ENCODE measurements at regions not wholly inside any gene's neighbourhood (a gene's known extent, or its start where the extent isn't known, plus 50 kb on each side); places are given as distances from the start of the nearest gene placed in this dataset.

DNA sequence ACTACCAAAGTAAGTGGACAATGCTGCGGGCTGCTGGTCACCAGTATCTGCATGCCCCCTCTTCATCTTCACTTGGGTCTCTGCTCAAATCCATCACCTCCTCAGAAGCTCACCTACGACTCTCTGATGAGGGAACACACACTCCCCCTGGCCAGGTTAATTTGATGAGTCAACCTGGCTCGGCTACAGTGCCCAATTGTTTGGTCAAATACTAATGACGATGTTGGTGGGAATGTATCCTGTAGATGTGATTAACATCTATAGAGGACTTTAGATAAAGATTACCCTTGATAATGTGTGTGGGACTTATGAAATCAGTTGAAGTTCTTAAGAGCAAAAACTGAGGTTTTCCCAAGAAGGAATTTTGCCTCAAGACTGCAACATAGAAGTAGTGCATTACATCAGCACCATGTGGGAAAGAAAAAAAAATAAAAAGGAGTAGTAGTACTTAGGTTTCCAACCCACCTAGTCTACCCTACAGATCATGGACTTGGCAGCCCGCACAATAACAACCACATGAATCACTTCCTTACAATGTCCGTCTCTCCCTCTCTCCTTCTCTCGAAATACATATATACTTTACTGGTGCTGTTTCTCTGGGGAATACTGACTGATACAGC is 467.3 kb downstream of the DNAH5 start:
- peak; percentile 15 for DNase-seq (ENCODE audit: low read depth)

DNA sequence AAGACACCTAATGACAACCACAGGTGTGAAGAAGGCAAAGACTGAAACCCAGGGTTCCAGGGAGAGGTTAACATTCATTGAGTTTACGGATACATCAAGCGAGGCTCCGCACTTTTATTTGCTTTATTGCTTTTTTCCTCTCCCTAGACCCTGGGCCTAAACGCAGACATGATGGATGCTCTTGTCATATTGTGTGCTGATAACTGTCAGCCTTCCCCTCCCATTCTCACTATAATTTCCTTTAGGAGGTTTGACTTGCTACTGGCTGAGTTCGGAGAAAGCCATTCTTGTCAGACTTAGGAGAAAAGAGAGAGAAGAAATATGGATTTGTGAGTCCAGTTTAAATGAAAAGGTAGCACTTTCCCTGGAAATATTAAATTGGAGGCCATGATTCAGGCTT is 471.6 kb downstream of the DNAH5 start:
- no peak for DNase-seq (ENCODE audit: low read depth)

DNA sequence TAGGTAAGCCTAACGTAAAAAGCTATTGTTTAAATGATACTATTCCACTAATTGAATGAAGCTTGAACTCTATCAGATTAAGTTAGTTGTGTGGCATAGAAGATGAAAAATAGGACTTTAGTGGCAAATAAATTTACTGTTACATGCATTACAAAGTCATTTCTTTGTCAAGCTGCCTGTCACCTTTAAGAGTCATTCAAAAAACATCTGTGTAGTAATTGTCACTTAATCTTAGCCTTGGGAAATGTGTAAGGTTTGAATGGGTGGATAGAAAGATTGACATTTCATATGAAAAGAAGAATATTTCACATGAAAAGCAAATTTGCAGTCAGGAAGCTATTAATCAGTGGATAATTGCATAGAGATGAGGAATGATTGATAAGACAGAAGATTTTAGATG is 473.5 kb downstream of the DNAH5 start:
- DNase-seq (ENCODE audit: low read depth), result no peak

DNA sequence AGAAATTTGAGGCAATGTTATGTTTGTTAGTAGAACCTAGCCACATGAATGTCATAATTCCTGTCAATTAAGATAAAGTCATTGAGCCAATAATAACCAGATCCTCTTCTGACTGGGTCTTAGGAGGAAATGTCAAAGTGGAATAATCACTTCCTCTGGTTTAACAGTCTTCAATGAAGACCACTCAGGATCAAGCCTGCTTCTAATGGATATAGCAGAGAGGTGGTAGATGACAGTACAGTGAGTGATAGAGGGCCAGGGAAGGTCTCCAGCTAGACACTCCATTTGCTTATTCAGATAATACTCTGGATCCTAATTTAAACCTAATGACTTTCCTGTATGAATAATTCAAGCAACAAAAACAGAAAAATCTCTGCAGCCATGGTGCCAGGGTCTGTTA is 474.2 kb downstream of the DNAH5 start:
- no peak for DNase-seq (ENCODE audit: low read depth)

DNA sequence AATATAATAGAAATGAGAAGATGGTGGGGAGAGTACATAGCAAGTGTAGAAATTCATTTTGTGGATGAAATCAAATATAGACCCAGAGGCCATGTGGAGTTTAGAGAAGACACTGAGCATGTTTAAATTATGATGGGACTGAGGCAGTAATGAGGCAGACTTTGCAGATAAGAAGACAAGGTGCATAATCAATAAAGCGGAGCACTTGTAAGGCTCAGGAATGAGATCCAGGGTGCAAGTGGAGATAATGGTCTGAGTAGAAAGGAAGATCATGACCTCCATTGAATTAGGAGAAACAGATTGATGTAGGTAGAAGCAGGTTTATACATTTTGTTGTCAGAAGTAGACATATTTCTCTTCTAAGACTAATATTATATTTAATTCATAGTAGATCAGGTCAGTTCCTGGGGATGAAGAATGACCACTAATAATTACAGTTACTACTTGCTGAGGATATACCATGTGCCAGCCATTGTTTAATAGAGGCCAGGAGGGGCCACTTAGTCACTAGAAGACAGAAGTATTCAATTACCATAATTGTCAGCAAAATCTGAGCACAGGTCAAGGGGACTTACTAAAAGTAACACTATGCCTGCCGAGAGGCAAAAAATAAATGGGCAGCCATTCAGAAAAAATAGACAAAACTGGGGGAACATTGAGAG is 479.8 kb downstream of the DNAH5 start:
- DNase-seq (ENCODE audit: low read depth), result no peak

DNA sequence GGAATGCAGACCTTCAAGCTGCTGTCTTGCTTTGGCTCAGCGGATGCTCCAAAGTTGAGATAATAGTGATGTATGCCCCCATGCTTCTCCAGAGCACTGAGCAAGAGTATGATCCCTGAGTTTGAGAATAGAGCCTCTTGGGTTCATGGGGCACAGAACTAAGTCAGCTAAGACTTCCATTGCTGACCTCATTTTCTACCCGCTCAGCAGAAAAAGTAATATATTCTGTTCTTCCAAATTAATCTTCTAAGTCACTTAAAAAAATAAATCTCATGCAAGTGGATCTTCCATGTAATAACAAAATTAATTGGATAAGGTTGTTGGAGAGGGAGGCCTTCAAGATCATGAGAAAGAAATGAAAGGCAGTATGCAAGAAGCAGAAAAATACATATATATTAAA is 483.9 kb downstream of the DNAH5 start:
- no peak for DNase-seq (ENCODE audit: low read depth)

DNA sequence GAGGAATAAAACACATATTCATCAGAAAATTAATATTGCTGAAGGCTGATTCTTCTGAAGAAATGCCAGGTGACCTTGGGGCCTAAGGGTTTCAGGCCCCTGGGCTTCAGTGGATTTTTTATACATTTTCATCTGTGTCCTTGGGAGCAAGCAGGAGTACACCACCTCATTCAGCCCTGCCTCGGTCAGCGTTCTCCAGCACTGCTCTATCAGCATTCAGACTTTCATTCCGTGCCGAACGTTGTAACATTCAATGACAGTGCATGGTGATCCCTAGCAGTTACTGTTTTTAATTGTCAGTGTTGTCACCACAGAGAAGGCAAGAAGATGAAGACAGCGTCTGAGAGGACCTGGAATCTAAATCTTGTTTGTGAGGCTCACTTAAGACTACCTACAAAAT is 490.4 kb downstream of the DNAH5 start:
- no peak for DNase-seq (ENCODE audit: low read depth)

DNA sequence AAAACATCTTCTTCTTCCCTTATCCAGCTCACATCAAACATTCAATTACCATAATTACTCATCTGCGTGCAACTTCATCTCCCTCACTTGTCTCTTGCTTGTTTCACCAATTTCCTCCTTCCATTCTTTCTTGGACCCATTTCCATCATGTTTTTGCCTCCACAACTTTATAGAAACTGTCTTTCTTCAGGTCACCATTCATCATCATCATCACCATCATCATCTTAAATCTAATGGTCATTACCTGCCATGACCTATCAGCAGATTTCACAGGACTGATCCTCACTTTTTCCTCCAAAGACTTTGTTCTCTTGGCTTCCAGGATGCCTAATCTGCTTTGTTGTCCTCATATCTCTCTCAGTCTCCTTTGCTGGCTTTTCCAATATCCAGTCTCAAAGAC is 495.6 kb downstream of the DNAH5 start:
- no peak for DNase-seq (ENCODE audit: low read depth)

DNA sequence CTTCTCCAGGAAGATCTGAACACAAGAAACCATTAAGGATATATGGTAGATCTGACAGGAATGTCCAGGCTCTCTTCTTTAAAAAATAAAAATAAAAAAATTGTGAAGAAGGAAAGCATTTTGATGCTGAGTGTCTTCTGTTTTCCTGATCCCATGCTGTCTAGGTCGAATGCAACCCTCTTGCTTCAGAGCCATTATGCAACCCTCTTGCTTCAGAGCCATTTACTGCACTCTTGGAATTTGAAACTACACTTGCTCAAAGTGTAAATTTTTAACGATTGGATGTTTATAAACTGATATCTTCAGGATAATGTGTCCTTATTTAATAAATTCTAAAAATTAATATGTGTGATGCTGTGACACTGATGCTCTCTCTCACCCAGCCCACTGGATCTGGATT is 505.1 kb downstream of the DNAH5 start:
- DNase-seq (ENCODE audit: low read depth), result peak; percentile 1

DNA sequence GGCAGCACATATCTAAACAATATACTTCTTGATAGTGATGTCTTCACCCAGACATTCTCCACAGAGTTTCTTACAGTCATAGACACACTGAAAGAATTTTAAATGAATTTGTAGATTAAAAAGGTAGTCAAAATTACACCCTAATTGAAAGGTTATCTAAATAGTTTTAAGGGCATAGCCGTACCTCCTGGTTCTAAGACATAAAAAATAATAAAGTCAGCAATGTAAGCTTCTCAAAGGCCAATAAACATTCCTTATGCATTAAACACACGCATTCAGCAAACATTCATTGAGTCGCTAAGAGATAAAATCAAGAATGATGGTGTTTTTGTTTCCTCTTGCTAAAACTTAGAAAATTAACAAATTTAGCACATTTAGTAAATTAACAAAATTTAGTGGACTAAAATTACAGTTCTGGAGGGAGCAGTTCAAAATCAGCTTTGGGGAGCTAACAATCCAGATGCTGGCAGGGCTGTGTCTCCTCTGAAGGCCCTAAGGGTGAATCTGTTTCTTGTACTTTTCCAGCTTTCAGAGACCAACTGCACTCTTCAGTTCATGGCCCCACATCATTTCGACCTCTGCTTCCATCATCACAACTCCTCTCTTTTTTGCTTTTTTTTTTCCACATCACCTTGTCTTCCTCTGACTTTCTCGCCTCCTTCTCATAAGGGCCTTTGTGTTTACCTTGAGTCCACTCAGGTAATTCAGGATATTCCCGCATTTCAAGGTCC is 516.5 kb downstream of the DNAH5 start:
- DNase-seq (ENCODE audit: low read depth), result no peak

DNA sequence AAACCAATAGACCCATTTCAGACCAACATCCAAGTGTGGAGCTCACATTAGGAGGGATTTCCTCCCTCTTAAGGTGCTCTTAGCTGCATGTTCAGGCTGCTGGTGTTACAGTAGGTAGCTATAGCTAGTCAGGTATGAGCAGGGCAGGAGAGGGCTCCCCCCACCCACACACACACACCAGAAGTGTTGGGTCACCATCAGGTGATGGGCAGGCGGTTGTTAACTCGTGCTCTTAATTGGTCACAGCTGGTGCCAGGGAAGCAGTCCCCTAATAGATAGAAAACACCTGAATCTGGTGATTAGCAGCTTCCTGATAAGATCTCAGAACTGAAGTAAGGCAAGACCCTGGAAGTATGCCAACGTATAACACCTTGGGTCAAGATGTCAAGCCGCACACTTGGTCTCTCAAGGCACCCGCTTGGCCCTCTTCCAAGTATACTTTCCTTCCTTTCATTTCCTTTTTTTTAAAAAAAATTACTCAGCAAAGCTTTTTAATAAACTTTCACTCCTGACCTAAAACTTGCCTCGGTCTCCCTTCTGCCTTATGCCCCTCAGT is 532.4 kb downstream of the DNAH5 start:
- no peak for DNase-seq (ENCODE audit: low read depth)

DNA sequence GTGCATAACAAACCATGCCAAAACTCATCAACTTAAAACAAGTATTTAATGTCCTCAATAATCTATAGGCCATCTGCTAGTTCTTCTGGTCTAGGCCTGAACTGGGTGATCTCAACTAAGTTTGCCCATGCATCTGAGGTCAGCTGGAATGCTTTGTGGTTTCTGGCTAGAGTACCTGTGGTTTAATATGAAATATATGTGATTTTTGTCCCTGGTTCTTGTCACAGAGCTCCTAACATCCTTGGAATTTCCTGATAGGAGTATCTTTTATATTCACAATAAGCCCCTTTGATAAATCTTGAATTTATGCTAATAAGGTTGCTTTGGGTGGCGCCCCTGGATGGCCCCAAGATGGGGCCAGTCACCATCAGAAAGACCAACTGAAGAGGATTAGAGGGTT is 535.9 kb downstream of the DNAH5 start:
- DNase-seq (ENCODE audit: low read depth), result peak; percentile 3

DNA sequence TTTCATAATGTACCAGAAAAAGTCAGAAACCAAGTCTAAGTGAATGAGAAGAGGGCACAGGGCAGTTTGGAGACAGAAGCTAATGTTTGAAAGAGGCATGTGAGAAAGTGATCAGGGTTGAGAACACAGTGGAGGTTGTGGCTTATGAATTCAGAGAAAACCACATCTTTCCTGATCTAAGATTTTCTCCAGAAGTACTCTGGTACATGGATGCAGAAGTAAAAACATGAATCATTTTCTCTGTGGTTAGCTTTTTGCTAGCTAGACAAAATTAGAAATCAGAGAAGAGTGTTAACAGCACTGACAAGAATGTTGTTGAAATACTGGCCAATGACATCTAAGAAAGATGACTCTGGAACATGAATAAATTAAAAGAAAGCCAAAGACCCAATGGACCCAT is 541.1 kb downstream of the DNAH5 start:
- no peak for DNase-seq (ENCODE audit: low read depth)

DNA sequence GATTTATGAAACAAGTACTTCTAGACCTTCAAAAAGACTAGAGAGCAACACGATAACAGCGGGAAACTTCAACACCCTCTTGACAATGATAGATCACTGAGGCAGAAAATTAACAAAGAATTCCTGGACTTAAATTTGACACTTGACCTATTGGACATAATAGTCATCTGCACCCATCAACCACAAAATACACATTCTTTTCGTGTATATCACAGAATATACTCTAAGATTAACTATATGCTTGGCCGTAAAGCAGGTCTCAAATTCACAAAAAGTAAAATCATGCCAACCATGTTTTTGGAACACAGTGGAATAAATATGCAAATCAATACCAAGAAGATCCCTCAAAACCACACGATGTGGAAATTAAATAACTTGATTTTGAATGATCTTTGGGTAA is 559.4 kb downstream of the DNAH5 start:
- DNase-seq (ENCODE audit: low read depth), result no peak

DNA sequence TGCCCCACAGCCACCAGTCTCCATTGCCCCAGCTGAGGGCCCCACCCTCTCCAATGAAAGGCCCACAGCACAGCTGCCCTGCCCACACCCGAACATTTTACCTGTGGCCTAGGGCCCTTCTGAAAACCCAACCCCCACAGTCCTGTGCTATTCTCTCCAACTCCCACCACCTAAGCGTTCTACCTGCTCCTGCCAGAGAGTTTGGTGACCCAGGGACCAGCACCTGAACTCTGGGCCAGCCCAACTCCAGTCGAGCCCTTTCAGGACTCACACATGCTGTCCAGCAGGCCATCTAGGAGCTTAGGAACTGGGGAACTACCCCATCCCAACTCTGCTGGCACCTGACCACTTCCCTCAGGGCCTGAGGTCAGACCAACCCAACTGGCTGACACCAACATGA is 562.3 kb downstream of the DNAH5 start:
- no peak for DNase-seq (ENCODE audit: low read depth)

DNA sequence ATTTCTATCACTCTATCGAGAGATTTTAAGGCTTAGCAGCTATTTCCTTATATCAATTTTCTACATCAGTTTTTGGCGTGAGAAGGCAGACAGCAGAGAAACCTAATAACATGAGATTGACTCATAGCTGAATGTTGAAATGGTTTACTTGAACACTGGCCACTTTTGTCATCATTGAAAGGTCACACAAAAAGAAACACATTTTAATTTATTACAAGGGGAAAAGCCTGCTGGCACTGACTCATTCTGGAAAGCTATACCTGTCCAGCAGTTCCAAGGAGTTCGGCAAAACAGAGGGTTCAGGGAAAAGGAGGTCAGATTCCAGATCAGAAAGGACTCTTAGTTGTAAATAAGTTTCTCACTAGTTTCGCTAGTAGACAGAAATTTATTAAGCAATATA is 566.4 kb downstream of the DNAH5 start:
- DNase-seq (ENCODE audit: low read depth), result peak; percentile 42

DNA sequence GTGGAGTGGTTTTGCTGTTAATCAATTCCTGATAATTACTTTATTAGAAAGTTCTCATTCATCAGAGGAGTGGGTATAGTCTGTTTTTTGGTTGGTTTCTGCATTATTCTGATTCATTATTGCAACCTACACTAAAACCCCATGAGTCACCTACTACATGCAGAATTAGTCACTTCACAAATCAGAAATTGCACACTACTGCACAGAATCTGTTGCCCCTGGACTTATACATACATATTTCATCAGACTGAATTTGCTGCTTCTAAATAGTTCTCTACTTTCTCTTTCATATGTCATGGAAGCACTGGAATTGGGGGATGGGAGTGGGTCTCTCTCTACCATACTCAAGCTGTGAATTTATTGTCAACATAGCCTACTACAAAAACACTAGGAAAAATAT is 585.1 kb downstream of the DNAH5 start:
- peak; percentile 40 for DNase-seq (ENCODE audit: low read depth)

DNA sequence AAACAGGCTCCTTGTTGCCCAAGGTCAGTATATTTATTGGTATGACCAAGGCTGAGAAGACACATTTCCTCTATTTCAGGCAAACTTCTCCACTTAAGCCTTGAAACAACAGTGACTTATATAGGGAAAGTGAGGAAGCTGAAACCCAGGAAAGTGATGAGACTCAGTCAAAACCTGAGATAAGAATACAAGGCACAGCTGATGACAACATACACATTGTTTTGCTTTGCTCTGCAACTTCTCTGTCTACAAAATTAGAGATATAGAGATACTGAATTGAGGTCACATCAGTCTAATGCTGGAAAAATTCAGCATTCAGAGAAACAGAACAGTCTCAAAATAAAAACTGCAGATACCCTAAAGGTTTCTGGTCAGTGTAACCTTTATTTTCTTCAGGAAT is 586.1 kb downstream of the DNAH5 start:
- no peak for DNase-seq (ENCODE audit: low read depth)

DNA sequence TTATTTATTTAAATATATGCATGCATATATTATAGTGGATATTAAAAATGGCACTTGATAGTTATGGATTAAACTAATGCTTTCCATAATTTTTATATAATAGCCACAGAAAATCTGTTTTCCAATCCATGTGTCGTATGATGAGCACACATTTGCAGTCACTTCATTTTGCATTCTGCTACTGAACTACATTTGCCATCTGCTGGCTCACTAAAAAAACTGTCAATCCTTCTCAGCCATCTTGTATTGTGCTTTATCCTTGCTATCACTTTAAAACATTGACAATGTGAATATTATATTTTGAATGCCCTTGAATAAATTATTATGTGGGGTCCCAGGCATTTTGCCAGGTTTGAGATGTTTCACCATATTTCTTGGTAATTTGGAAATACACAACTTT is 586.6 kb downstream of the DNAH5 start:
- DNase-seq (ENCODE audit: low read depth), result no peak

DNA sequence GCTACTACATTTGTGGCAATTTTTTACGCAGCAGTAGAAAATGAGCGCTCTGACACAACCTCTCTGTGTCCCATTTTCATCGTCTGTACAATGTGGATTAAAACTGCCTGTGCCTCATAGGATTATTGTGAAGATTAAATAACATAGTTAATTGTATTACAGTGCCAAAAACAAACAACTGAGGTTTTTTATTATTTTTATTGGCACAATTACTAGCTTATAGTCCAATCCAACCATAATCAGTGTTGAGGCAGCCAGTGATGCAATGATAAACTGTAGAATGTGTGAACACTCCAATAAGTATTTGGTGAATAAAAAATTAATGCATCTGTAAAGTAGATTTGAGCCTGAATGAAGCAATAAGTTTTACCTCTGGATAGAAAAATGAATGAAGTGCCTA is 588.3 kb downstream of the DNAH5 start:
- DNase-seq (ENCODE audit: low read depth), result no peak

DNA sequence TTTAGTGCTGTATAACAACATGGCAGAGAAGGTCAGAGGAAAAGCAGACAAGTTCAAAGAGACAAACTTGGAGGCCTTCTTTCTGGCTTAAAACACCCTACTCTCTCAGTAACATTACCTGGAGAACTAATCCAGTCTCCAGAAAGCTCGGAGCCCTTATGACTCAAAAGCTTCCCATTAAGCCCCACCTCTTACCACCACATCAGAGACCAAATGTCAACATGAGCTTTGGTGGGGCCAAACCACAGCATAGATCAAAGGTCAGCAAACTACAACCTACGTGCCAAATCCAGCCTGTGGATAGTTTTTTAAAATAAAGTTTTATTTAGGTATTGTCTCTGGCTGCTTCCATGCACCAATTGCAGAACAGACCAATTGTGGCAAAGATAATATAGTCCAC is 589.9 kb downstream of the DNAH5 start:
- no peak for DNase-seq (ENCODE audit: low read depth)

DNA sequence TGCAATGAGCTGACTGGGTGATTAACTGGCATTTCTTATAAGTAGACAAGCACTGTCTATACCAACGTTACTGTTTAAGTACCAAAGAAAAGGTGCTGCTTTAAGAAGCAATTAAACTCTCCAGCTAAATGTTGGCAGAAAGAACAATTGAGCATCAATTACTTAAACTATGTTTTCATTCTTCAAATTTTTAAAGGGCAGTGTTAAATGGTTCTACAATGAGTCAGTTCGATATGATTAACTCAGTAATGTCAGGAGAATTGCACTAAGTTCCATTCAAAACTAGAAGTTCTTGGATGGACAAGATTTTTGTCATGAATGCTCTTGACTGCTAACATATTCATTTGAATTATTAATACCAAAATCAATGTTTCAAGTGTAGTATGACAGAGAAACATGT is 593.7 kb downstream of the DNAH5 start:
- peak; percentile 10 for DNase-seq (ENCODE audit: low read depth)

DNA sequence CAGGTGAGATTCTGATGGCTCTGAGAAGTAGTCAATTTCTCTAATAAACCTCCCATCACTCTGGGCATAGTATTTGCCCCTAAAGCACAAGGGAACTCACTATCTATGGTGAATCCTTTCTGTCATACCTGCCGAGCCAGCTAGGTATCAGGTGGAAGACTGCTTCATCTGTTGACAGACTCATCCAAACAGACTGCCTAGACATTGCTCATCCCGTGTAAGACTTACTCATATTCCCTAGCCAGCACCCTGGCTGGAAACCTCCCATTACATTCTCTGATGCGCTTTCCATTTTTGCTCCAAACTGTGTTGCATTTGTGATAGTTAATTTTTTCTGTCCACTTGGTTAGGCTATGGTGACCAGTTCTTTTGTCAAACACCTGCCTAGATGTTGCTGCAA is 595.9 kb downstream of the DNAH5 start:
- no peak for DNase-seq (ENCODE audit: low read depth)
